Stimulated activated naive CD8-positive, alpha-beta T cell treated with anti-CD3 and anti-CD28 coated beads, Interleukin-15, amount 100 ng/mL, for 72 hours (primary cell): ENCODE measurements at regions not wholly inside any gene's neighbourhood (a gene's known extent, or its start where the extent isn't known, plus 50 kb on each side); places are given as distances from the start of the nearest gene placed in this dataset.

Source experiments
- ATAC-seq: fragments of 150-1000 bp; cut with Tn5 transposase; 2 replicates; pipeline ENCODE4 v1.10.0; 2021; ENCODE audit warnings: mild to moderate bottlenecking, moderate library complexity
- DNase-seq, 2 donors: peaks; one replicate each; pipeline ENCODE4 v3.0.0; 2021 to 2022
- H3K27ac Mint-ChIP-seq, 2 donors: one replicate each; pipeline ENCODE4 v1.8.0; 2022; ENCODE audit warnings: mild to moderate bottlenecking in 2 of 2, mixed read lengths in 2 of 2, moderate library complexity in 2 of 2
- H3K27me3 Mint-ChIP-seq: one replicate; pipeline ENCODE4 v1.8.0; 2022; ENCODE audit warnings: mixed read lengths
- H3K4me1 Mint-ChIP-seq: one replicate; pipeline ENCODE4 v1.8.0; 2022; ENCODE audit warnings: mild to moderate bottlenecking, mixed read lengths
- H3K4me3 Mint-ChIP-seq, 2 donors: one replicate each; pipeline ENCODE4 v1.8.0; 2022; ENCODE audit warnings: mild to moderate bottlenecking in 2 of 2, mixed read lengths in 2 of 2, moderate library complexity in 1 of 2
- H3K9me3 Mint-ChIP-seq, 2 donors: one replicate each; pipeline ENCODE4 v1.8.0; 2022; ENCODE audit warnings: mixed read lengths in 2 of 2

DNA sequence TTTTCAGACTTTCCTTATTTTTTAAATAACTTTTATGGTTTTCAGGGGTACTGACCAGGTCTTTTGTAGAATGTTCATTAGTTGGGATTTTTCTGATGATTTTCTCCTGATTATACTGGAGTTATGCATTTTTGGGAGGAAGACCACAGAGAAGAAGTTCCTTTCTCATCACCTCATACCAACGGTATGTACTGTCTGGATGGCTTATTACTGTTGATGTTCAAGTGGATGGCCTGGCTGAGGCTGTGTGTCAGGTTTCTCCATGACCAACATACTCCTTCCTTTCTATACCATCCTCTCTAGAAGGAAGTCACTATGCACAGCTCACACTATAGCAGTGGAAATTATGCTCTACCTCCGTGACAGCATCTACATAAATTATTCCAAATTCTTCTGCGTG lies 71.1 kb upstream of the NR3C1 start:
- Mint-ChIP-seq H3K27ac (no peak overlapping the region), H3K4me3 (no peak overlapping the region), H3K27me3 (no peaks in the 10 kb centered on the region), H3K4me1 (no peaks in the 10 kb centered on the region), H3K9me3 (peaks cover 0 to 7% of the 10 kb centered on the region in 2 donors)
- ATAC-seq (no peak), DNase-seq (no peak)

DNA sequence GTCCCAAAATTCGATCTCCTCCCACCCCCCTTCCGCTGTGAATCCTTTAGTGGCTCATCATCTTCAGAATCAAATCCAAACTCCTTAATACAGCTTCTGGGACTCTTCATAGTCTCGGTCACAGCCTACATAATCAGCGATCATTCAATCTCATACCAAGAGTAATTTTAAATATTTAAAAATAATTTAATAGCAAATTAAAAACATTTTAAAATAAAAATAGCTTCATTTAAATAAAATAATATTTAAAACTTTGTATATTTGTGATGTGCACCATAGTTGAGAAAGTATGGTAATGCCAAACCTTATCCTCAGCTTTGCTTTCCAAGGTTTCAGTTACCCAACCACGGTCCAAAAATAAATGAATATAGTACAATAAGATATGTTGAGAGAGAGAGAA lies 70.0 kb upstream of the NR3C1 start:
- H3K27ac Mint-ChIP-seq, result no peak overlapping the region
- H3K4me1 Mint-ChIP-seq, result no peaks in the 10 kb centered on the region
- H3K27me3 Mint-ChIP-seq, result no peaks in the 10 kb centered on the region
- no peak for ATAC-seq
- H3K4me3 Mint-ChIP-seq, result no peak overlapping the region
- H3K9me3 Mint-ChIP-seq, result peaks cover 0 to 4% of the 10 kb centered on the region in 2 donors
- DNase-seq, result no peak

DNA sequence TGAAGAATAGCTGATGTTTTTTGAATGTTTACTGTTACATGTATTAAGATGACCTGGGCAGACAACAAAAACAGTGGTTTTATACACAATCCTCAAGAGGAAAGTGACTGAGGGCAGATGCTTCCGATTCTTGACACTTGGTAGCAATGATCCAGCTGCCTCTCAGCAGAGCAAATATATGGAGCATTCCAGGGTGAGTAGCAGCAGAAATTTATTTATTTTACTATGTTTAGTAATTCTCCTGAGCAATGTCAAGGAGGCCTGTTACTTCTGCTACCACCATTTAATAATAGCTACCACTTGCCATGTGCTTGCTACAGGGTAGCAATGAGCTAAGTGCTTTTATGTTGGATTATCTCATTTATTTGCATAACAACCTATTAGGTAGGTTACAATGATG lies 69.1 kb upstream of the NR3C1 start:
- DNase-seq (no peak), ATAC-seq (no peak)
- H3K27me3 Mint-ChIP-seq, result no peaks in the 10 kb centered on the region
- H3K4me1 Mint-ChIP-seq, result no peaks in the 10 kb centered on the region
- H3K9me3 Mint-ChIP-seq, result no peaks in the 10 kb centered on the region
- H3K4me3 Mint-ChIP-seq, result no peak overlapping the region
- no peak overlapping the region for H3K27ac Mint-ChIP-seq

DNA sequence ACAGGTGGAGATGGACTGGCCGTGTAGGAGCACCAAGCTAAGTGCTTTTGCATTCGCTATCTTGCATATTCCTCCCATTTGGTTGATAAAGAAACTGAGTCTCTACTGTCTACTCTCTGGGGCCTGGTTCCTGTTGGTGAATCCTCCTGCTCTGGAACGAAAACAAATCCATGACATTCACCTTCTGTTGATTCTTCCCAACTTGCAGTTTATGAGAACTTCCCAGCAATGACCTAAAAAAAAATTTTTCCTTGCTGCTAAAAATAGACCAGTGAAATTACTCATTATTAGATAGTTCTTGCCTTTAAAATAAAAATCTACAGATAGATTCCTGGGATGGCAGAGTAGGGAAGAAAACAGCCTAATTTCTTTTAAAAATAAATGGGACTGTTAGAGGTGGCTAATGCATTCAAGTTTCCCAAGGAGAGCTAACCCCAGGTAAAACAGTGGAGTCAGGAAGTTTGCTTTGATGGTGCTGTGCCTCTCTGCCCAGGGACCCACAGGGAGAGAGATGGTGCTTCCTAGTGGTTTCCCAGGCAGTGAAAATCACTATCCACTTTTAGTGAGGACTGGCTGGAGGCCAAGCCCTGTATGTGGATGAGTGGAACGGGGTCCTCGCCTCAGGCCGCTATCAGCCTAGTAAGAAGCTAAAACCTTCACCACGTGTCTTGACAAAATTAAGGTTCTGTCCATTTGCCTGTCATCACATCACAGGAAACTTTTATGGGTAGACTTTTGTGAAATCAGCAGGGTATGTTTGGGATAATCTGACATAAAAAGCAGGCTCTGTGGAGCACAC lies 68.4 kb upstream of the NR3C1 start:
- Mint-ChIP-seq H3K4me3 (no peak overlapping the region), H3K27ac (no peak overlapping the region), H3K27me3 (no peaks in the 10 kb centered on the region), H3K9me3 (no peaks in the 10 kb centered on the region), H3K4me1 (no peaks in the 10 kb centered on the region)
- no peak for DNase-seq
- no peak for ATAC-seq

DNA sequence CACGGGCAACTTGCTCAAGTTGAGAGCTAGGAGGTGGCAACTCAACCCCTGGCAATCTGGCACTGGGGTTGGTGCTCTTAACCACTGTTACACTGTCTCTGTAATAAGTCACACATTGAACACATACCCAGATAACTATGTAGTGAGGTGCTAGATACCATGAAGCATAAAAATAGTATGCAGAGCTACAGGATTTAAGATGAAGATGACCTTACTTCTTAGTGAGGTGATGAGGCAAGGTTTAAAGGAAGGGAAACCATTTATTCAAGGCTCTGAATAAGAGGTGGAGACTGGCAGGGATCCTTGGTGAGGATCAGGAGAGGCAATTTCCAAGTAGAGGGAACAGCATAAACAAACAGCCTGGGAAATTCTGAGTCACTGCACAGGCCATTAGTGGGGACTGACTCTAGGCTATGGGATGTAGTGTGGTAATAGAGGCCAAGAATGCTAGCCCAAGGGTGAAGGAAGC lies 67.6 kb upstream of the NR3C1 start:
- Mint-ChIP-seq H3K27me3 (no peaks in the 10 kb centered on the region), H3K9me3 (no peaks in the 10 kb centered on the region), H3K4me1 (no peaks in the 10 kb centered on the region), H3K4me3 (no peak overlapping the region), H3K27ac (no peak overlapping the region)
- DNase-seq, result no peak
- no peak for ATAC-seq

DNA sequence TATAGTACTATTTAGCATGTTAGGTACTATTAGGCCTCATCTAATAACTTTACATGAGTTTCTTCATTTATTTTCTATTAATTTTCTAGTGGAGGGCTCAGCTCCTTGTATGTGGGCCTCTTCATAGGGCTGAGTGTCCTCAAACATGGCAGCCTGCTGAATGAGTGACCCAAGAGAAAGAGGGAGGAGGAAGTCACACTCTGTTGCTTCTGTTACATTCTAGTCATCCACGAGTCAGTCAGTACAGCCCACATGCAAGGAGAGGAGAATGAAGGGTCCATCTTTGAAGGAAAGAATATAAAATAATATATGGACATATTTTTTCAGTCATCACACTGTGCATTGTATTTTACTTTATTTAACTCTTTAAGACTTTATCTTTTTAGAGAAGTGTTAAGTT lies 66.6 kb upstream of the NR3C1 start:
- DNase-seq, result no peak
- H3K4me1 Mint-ChIP-seq, result no peaks in the 10 kb centered on the region

DNA sequence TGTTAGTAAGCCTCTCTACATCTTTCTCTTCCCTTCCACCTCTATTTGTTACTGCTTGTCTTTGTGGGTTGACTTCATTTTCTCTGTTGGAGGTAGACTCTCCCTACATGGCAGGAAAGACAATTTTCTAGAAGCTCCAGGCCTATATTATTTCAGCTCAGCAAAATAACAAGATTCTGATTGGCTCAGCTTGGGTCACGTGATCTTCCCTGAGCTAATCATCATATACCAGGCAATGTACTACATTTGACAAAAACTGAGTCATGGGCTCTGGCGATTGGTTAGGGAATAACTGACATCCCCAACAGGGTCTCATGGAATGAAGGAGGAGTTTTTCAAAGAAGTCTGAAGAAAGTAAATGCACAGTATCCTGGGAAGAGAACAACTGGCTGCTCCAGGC lies 65.6 kb upstream of the NR3C1 start:
- H3K4me1 Mint-ChIP-seq, result no peaks in the 10 kb centered on the region
- ATAC-seq, result no peak
- no peak overlapping the region for H3K4me3 Mint-ChIP-seq
- DNase-seq, result no peak
- no peaks in the 10 kb centered on the region for H3K27me3 Mint-ChIP-seq
- H3K27ac Mint-ChIP-seq, result no peak overlapping the region
- H3K9me3 Mint-ChIP-seq, result no peaks in the 10 kb centered on the region

More for the DNA sequence above, 66.6 kb upstream of the NR3C1 start:
- Mint-ChIP-seq H3K9me3 (no peaks in the 10 kb centered on the region), H3K4me3 (no peak overlapping the region), H3K27me3 (no peaks in the 10 kb centered on the region), H3K27ac (no peak overlapping the region)
- ATAC-seq, result no peak

DNA sequence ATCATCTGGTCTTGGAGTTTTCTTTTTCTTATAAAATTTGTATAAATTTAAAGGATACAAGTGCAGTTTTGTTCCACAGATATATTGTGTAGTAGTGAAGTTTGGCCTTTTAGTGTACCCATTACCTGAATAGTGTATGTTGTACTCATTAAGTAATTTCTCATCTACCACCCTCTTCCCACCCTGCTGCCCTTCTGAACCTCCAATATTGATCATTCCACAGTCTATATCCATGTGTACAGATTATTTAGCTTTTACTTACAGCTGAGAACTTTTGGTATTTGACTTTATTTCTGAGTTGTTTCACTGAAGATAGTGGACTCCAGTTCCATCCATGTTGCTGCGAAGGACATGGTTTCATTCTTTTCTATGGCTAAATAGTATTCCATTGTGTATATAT lies 63.1 kb upstream of the NR3C1 start:
- H3K4me1 Mint-ChIP-seq, result no peaks in the 10 kb centered on the region
- no peak for ATAC-seq
- no peaks in the 10 kb centered on the region for H3K27me3 Mint-ChIP-seq
- no peak overlapping the region for H3K4me3 Mint-ChIP-seq
- no peak for DNase-seq
- H3K27ac Mint-ChIP-seq, result no peak overlapping the region
- H3K9me3 Mint-ChIP-seq, result no peaks in the 10 kb centered on the region

DNA sequence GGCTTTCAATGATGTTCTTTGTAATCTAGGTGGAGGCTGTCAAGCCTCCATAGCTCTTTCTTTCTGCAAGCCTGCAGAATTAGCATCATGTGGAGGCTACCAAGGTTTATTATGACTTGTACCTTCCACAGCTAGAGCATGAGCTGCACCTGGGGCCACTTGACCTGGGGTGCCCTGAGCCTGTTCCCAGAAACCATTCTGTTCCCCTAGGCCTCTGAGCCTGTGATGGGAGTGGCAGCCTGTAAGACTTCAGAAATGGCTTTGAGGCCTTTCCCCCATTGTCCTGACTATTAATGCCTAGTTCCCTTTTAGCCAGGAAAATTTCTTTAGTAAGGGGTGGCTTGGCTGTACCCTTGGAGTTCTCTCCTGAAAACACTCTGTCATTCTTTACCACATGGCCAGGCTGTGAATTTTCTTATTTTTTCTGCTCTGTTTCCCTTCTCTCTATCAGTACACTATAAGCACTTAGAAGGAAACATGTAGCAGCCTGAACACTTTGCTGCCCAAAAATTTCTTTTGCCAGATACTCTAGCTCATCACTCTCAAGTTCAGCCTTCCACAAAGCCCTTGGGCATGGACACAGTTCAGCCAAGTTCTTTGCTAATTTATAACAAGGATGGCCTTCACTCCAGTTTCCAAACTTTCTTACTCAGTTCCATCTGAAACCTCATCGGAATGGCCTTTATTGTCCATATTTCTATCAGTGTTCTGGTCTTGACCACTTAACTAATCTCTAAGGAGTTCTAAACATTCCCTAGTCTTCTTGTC lies 61.4 kb upstream of the NR3C1 start:
- H3K27ac Mint-ChIP-seq, result no peak overlapping the region
- no peaks in the 10 kb centered on the region for H3K4me1 Mint-ChIP-seq
- DNase-seq, result no peak
- no peak for ATAC-seq
- no peak overlapping the region for H3K4me3 Mint-ChIP-seq
- no peaks in the 10 kb centered on the region for H3K9me3 Mint-ChIP-seq
- H3K27me3 Mint-ChIP-seq, result no peaks in the 10 kb centered on the region

DNA sequence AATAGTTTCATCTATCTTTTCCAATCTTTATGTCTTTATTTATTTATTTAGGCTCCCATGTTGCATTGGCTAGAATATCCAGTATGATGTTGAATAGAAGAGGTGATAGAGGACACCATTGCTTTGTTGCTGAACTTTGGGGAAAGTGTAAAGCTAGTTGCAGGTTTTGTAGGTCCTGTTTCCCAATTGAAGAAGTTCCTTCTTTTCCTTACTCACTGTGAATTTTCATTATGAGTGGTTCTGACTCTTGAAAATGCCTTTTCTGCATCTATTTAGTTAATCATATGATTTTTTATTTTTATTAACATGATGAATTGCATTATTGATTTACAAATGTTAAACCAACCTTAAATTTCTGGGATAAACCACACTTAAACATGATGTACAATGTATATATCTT lies 58.9 kb upstream of the NR3C1 start:
- Mint-ChIP-seq H3K27me3 (no peaks in the 10 kb centered on the region), H3K4me3 (no peak overlapping the region), H3K27ac (no peak overlapping the region), H3K9me3 (no peaks in the 10 kb centered on the region), H3K4me1 (no peaks in the 10 kb centered on the region)
- DNase-seq (no peak), ATAC-seq (no peak)

DNA sequence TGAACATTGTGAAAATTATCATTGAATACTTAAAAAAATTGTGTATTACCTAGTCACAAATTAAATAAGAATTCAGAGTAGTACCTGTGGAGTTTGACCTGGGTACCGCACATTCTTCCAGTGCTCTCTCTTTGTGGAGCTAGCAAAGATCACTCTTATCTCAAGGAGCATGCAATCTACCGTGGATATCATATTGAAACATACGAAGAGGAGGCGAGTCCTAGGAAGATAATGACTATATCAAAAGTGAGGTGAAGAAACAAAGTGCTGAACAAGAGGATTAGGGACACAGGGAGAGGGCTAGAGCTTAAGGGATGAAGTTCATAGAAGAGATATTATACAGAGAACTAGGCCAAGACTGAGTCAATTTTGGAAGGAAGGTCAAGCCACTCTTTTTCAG lies 55.9 kb upstream of the NR3C1 start:
- H3K4me3 Mint-ChIP-seq, result no peak overlapping the region
- no peak for ATAC-seq
- H3K4me1 Mint-ChIP-seq, result no peaks in the 10 kb centered on the region
- H3K27ac Mint-ChIP-seq, result no peak overlapping the region
- no peak for DNase-seq
- H3K9me3 Mint-ChIP-seq, result no peaks in the 10 kb centered on the region
- H3K27me3 Mint-ChIP-seq, result no peaks in the 10 kb centered on the region

DNA sequence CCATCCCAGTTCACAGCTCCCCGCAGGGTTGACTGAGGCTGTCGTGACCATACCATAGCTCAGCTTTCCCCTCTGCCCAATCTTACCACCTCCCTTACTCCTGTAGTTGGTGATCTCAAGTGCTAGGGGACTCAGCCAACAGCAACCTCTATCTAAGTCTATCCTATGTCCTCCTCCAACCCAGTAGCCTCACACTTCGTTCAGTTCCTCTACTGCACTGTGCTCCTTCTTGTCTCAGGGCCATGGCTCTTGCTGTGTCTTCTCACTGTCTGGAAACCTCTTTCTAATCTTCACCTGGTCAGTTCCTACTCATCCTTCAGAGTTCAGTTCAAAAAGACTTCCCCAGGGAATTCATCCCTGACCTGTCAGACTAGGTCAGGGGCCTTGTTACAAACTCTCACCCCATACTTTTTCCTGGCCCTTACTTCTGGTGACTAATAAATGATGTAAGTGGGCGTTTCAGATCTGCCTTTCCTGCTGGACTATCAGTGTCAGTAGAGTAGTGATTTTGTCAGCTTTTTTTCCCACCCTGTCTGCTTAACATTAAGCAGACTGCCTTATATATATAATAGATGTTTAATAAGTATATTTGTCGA lies 53.6 kb upstream of the NR3C1 start:
- no peaks in the 10 kb centered on the region for H3K9me3 Mint-ChIP-seq
- no peak overlapping the region for H3K4me3 Mint-ChIP-seq
- H3K27me3 Mint-ChIP-seq, result no peaks in the 10 kb centered on the region
- ATAC-seq, result no peak
- H3K27ac Mint-ChIP-seq, result no peak overlapping the region
- no peaks in the 10 kb centered on the region for H3K4me1 Mint-ChIP-seq
- DNase-seq, result no peak

DNA sequence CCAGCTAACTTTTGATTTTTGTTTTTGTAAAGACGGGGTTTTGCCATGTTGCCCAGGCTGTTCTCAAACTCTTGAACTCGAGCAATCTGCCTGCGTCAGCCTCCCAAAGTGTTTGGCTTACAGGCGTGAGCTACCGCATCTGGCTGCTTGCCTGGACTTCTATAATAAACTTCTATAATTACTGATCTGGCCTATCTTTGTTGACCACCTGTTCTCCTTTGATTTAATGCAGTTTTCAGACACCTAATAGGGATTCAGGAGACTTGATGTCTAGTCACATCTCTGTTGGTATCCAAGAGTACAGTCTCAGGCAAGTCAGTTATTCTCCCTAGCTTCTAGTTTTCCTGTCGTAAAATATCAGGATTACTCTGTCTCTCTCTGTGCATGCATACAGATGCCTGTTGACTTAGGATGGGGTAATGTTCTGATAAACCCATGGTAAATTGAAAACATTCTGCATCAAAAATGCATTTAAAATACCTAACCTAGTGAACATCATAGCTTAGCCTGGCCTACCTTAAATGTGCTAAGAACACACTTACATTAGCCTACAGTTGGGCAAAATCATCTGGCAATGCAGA lies 51.5 kb upstream of the NR3C1 start:
- DNase-seq (no peak), ATAC-seq (no peak)
- Mint-ChIP-seq H3K27ac (no peak overlapping the region), H3K4me3 (no peak overlapping the region), H3K27me3 (no peaks in the 10 kb centered on the region), H3K9me3 (no peaks in the 10 kb centered on the region), H3K4me1 (no peaks in the 10 kb centered on the region)

DNA sequence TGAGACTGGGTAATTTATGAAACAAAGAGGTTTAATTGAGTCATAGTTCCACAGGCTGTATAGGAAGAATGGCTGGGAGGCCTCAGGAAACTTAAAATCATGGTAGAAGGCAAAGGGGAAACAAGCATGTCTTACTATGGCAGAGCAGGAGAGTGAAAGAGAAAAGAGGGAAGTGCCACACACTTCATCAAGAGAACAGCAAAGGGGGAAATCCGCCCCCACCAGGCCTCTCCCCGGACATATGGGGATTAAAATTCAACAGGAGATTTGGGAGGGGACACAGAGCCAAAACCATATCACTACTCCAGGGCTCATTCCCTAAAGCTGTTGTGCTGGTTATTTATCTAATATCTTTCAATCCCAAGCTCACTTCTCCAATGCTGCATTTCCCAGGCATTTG lies 50.2 kb upstream of the NR3C1 start:
- no peak overlapping the region for H3K4me3 Mint-ChIP-seq
- DNase-seq (no peak), ATAC-seq (no peak)
- no peaks in the 10 kb centered on the region for H3K9me3 Mint-ChIP-seq
- H3K4me1 Mint-ChIP-seq, result no peaks in the 10 kb centered on the region
- no peak overlapping the region for H3K27ac Mint-ChIP-seq
- no peaks in the 10 kb centered on the region for H3K27me3 Mint-ChIP-seq
